Chondrocyte (in vitro differentiated cells): ENCODE measurements at regions not wholly inside any gene's neighbourhood (a gene's known extent, or its start where the extent isn't known, plus 50 kb on each side); places are given as distances from the start of the nearest gene placed in this dataset.
"Not testable (repeated sequence)": the region's sequence is repeated elsewhere in the genome, so short reads cannot be mapped to it uniquely, and the experiment has no call there.

ENCODE experiments used
- DNase-seq: peaks from one replicate; pipeline ENCODE4 v3.0.0; 2021; ENCODE audit warnings: mixed read lengths, low spot score
- H3K27ac Mint-ChIP-seq: one replicate; pipeline ENCODE4 v1.8.0; 2021; ENCODE audit warnings: mild to moderate bottlenecking, moderate library complexity, mixed read lengths; ENCODE audit not compliant: unreplicated experiment
- H3K27me3 Mint-ChIP-seq: 2 replicates; pipeline ENCODE4 v1.8.0; 2021; ENCODE audit warnings: low read depth, mixed read lengths
- H3K36me3 Mint-ChIP-seq: 2 replicates; pipeline ENCODE4 v1.8.0; 2021; ENCODE audit warnings: low read depth, mixed read lengths
- H3K4me1 Mint-ChIP-seq: 2 replicates; pipeline ENCODE4 v1.8.0; 2021; ENCODE audit warnings: low read depth, mild to moderate bottlenecking, mixed read lengths
- H3K4me3 Mint-ChIP-seq: one replicate; pipeline ENCODE4 v1.8.0; 2021; ENCODE audit warnings: mild to moderate bottlenecking, moderate library complexity, mixed read lengths; ENCODE audit not compliant: unreplicated experiment
- H3K9me3 Mint-ChIP-seq: 2 replicates; pipeline ENCODE4 v1.8.0; 2021; ENCODE audit warnings: low read depth, mixed read lengths
- CTCF ChIP-seq: fragments of 200-600 bp; sonication (generic); IDR thresholded peaks from 2 replicates; pipeline ENCODE4 v1.5.0; 2021; ENCODE audit warnings: antibody characterized with exemption, mild to moderate bottlenecking, moderate library complexity

- no peak for DNase-seq
- Mint-ChIP-seq H3K36me3 (no peaks in the 10 kb centered on the region), H3K9me3 (peaks cover 5% of the 10 kb centered on the region), H3K4me3 (no peak overlapping the region), H3K27ac (no peak overlapping the region), H3K4me1 (no peaks in the 10 kb centered on the region), H3K27me3 (no peaks in the 10 kb centered on the region)
- no peak for TF ChIP-seq CTCF
These were observed 146.4 kb downstream of the CCER1 start for GRCh38 chr12:90808568-90808967.

DNA sequence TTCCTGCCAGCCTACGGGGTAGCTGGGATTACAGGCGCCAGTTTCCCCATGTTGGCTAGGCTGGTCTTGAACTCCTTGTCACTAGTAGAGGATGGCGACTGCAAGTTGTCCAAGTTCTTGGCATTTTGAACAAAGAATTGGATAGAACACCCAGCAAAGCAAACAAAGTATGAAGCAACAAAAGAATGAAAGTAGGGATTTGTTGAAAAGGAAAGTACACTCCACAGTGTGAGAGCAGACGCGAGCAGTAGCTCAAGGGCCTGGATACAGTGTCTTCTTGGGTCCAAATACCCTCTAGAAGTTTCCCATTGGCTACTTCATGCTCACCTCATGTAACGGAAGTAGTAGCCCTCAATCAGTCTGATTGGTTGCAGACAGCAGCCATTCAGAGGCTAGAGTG lies 152.2 kb downstream of the CCER1 start:
- Mint-ChIP-seq H3K9me3 (peaks cover 2% of the 10 kb centered on the region), H3K27ac (no peak overlapping the region), H3K4me1 (no peaks in the 10 kb centered on the region), H3K27me3 (no peaks in the 10 kb centered on the region), H3K4me3 (no peak overlapping the region), H3K36me3 (peaks cover 1% of the 10 kb centered on the region)
- TF ChIP-seq CTCF, result no peak
- no peak for DNase-seq

GRCh38 chr12:90801776-90802175 lies 153.2 kb downstream of the CCER1 start:
- Mint-ChIP-seq H3K27ac (no peak overlapping the region), H3K36me3 (peaks cover 1% of the 10 kb centered on the region), H3K4me3 (no peak overlapping the region), H3K4me1 (no peaks in the 10 kb centered on the region), H3K9me3 (peaks cover 2% of the 10 kb centered on the region), H3K27me3 (no peaks in the 10 kb centered on the region)
- DNase-seq, result no peak
- TF ChIP-seq CTCF, result no peak

GRCh38 chr12:90794212-90794611 lies 160.8 kb downstream of the CCER1 start:
- Mint-ChIP-seq H3K27me3 (no peaks in the 10 kb centered on the region), H3K4me3 (no peak overlapping the region), H3K4me1 (no peaks in the 10 kb centered on the region), H3K9me3 (no peaks in the 10 kb centered on the region), H3K36me3 (no peaks in the 10 kb centered on the region), H3K27ac (no peak overlapping the region)
- no peak for TF ChIP-seq CTCF
- no peak for DNase-seq

DNA sequence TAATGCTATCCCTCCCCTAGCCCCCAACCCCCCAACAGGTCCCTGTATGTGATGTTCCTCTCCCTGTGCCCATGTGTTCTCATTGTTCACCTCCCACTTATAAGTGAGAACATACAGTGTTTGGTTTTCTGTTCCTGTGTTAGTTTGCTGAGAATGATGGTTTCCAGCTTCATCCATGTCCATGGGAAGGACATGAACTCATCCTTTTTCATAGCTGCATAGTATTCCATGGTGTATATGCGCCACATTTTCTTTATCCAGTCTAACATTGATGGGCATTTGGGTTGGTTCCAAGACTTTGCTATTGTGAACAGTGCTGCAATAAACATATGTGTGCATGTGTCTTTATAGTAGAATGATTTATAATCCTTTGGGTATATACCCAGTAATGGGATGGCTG lies 162.3 kb downstream of the CCER1 start:
- not testable (repeated sequence) for DNase-seq, H3K36me3 Mint-ChIP-seq, H3K27me3 Mint-ChIP-seq, H3K4me3 Mint-ChIP-seq, H3K4me1 Mint-ChIP-seq, H3K27ac Mint-ChIP-seq, H3K9me3 Mint-ChIP-seq

GRCh38 chr12:90791445-90791844 lies 163.5 kb downstream of the CCER1 start:
- no peak overlapping the region for H3K27ac Mint-ChIP-seq
- TF ChIP-seq CTCF, result no peak
- H3K27me3 Mint-ChIP-seq, result no peaks in the 10 kb centered on the region
- H3K4me3 Mint-ChIP-seq, result no peak overlapping the region
- H3K9me3 Mint-ChIP-seq, result peaks cover 3% of the 10 kb centered on the region
- H3K4me1 Mint-ChIP-seq, result no peaks in the 10 kb centered on the region
- no peaks in the 10 kb centered on the region for H3K36me3 Mint-ChIP-seq
- DNase-seq, result no peak
